Esophagus muscularis mucosa (tissue), 4 donors: ENCODE measurements at regions not wholly inside any gene's neighbourhood (a gene's known extent, or its start where the extent isn't known, plus 50 kb on each side); places are given as distances from the start of the nearest gene placed in this dataset.

Experiments
- DNase-seq: peaks from one replicate; pipeline ENCODE4 v3.0.0-alpha.2; 2017; ENCODE audit errors: extremely low spot score
- H3K27ac ChIP-seq, 4 donors: fragments of 200-600 bp; sonication (generic); replicated peaks in 1 of 4; 1 replicate in 3 of 4; 2 replicates in 1 of 4; pipeline ENCODE4 v1.5.1; 2016 to 2019; ENCODE audit warnings: mild to moderate bottlenecking in 1 of 4
- H3K27me3 ChIP-seq, 4 donors: fragments of 200-600 bp; sonication (generic); one replicate each; pipeline versions ENCODE4 v1.5.1 to v1.6.0; 2016 to 2019
- H3K36me3 ChIP-seq, 4 donors: fragments of 200-600 bp; sonication (generic); one replicate each; pipeline ENCODE4 v1.5.1; 2016 to 2019
- H3K4me1 ChIP-seq, 4 donors: fragments of 200-600 bp; sonication (generic); one replicate each; pipeline ENCODE4 v1.5.1; 2016 to 2019
- H3K4me3 ChIP-seq, 4 donors: fragments of 200-600 bp; sonication (generic); 1 replicate in 2 of 4; 2 replicates in 2 of 4; pipeline ENCODE4 v1.5.1; 2016 to 2019; ENCODE audit warnings: mild to moderate bottlenecking in 4 of 4, moderate library complexity in 1 of 4
- H3K9me3 ChIP-seq, 4 donors: fragments of 200-600 bp; sonication (generic); 1 replicate in 3 of 4; 2 replicates in 1 of 4; pipeline ENCODE4 v1.5.1; 2016 to 2019
- CTCF ChIP-seq, 3 experiments: fragments of 200-600 bp in 2 of 3; fragments of 450-650 bp in 1 of 3; sonication (generic) in 2 of 3; IDR thresholded peaks; one replicate each; pipeline ENCODE4 v1.5.1; 2017 to 2019; ENCODE audit warnings: antibody characterized with exemption in 3 of 3, mild to moderate bottlenecking in 2 of 3, moderate library complexity in 1 of 3
- EP300 ChIP-seq: sonication (generic); formaldehyde crosslinking; IDR thresholded peaks from one replicate; pipeline ENCODE4 v1.6.1; 2017; ENCODE audit warnings: antibody characterized with exemption
- POLR2A ChIP-seq: fragments of 450-650 bp; IDR thresholded peaks from one replicate; pipeline ENCODE4 v1.6.1; 2017; ENCODE audit warnings: antibody characterized with exemption, moderate library complexity, mild to moderate bottlenecking, low read depth
- POLR2AphosphoS5 ChIP-seq, 2 donors: sonication (generic); formaldehyde crosslinking; IDR thresholded peaks; one replicate each; pipeline ENCODE4 v1.6.1; 2017; ENCODE audit warnings: antibody characterized with exemption in 2 of 2
- WGBS: methylation state at CpG from one replicate; pipeline ENCODE4 v1.1.5; 2018; 5-methylcytosine and 5-hydroxymethylcytosine counted together
- intact Hi-C: fragments of 100-400 bp; cut with DNase I; formaldehyde crosslinking; loops from one replicate; pipeline ENCODE4 v1.15.1; 2023

DNA sequence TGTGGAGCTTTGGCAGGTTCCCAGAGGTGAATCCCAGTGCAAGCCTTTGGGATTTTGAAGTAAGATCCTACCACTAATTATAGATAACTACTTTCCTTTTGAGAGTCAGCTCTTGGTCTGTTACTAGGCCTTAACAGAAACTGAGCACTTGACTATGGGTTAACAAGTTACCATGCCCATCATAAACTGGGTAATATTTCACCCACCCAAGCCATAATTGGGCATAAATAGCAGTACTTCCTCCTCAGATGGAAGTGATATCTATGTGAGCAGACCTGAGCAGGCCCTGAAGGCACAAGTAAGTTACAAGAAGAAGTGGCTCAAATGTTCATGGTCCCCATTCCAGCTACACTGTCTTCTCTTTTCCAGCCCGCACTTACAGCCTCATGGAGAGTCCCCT lies 475.9 kb downstream of the LRRIQ3 start:
- DNase-seq: no peak
- Histone ChIP-seq H3K36me3 (no peaks in the 10 kb centered on the region), H3K4me1 (no peaks in the 10 kb centered on the region), H3K4me3 (no peak overlapping the region), H3K27me3 (no peaks in the 10 kb centered on the region), H3K27ac (no peak overlapping the region), H3K9me3 (no peaks in the 10 kb centered on the region)
- intact Hi-C loops: no loop called here
- WGBS: 91% methylated on average over 1 of the region's 1 CpG
- no peak for TF ChIP-seq EP300
- TF ChIP-seq POLR2A: no peak
- TF ChIP-seq CTCF (IDR thresholded peaks at IDR 0.05): no peak
- no peak for TF ChIP-seq POLR2AphosphoS5 (IDR thresholded peaks at IDR 0.05)

- WGBS: 100% methylated on average over 1 of the region's 1 CpG
- intact Hi-C loops: no loop called here
- Histone ChIP-seq H3K9me3 (no peaks in the 10 kb centered on the region), H3K4me1 (no peaks in the 10 kb centered on the region), H3K27ac (no peak overlapping the region), H3K36me3 (no peaks in the 10 kb centered on the region), H3K4me3 (no peak overlapping the region), H3K27me3 (no peaks in the 10 kb centered on the region)
- no peak for TF ChIP-seq POLR2A
- no peak for TF ChIP-seq CTCF (IDR thresholded peaks at IDR 0.05)
- TF ChIP-seq POLR2AphosphoS5 (IDR thresholded peaks at IDR 0.05): no peak
- no peak for TF ChIP-seq EP300
- no peak for DNase-seq
Observed at GRCh38 chr1:73717976-73718375, 480.0 kb downstream of the LRRIQ3 start.

GRCh38 chr1:73711089-73711488 lies 486.9 kb downstream of the LRRIQ3 start:
- no peaks in the 10 kb centered on the region for H3K36me3 ChIP-seq
- H3K27me3 ChIP-seq: no peaks in the 10 kb centered on the region
- H3K4me3 ChIP-seq: no peak overlapping the region
- no peaks in the 10 kb centered on the region for H3K9me3 ChIP-seq
- intact Hi-C loops: no loop called here
- TF ChIP-seq EP300 (no peak), CTCF (IDR thresholded peaks at IDR 0.05) (no peak), POLR2A (no peak), POLR2AphosphoS5 (IDR thresholded peaks at IDR 0.05) (no peak)
- H3K27ac ChIP-seq: no peak overlapping the region
- 83% methylated on average over 1 of the region's 1 CpG for WGBS
- DNase-seq: no peak
- H3K4me1 ChIP-seq: no peaks in the 10 kb centered on the region

DNA sequence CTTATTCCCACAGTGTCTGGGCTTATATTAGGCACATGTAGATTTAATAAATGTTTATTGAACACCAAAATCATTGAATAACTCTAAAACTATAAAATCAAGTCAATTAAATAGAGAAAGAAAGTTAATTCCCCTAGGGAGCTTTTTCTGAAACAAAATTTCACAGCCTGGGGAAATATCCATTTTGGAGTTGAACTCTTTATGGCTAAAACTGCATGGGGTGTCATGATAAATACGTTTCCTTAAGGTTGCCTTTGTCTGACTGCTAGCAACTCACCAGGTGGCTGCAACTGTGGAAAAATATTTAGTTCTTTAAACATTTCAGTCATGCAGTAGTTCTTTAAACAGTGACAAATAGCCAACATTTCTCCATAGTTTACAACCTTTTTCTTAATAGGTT lies 496.1 kb downstream of the LRRIQ3 start:
- intact Hi-C loops: no loop called here
- Histone ChIP-seq H3K36me3 (no peaks in the 10 kb centered on the region), H3K27ac (no peak overlapping the region), H3K9me3 (no peaks in the 10 kb centered on the region), H3K4me1 (no peaks in the 10 kb centered on the region), H3K4me3 (no peak overlapping the region), H3K27me3 (no peaks in the 10 kb centered on the region)
- no peak for DNase-seq
- TF ChIP-seq POLR2A (no peak), CTCF (IDR thresholded peaks at IDR 0.05) (no peak), POLR2AphosphoS5 (IDR thresholded peaks at IDR 0.05) (no peak), EP300 (no peak)
- 33% methylated on average over 1 of the region's 1 CpG for WGBS

DNA sequence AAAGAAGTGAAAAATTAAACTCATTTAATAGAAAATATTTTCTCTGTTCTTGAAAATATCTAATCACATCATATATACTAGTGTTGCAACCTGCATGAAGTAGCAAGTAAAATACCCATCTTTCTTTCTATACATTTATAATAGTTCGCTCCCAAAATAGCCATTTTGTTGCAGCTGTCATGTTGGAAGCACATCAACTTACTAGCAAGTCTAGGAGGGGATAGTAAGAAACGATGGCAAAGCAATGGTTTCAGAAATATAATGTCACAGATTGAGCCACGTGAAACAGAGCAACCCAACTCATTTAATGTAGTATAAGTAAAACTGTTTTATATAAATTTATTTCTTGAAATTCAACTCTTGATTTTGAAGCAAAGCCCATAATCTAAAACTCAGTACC lies 521.8 kb downstream of the LRRIQ3 start:
- Histone ChIP-seq H3K36me3 (no peaks in the 10 kb centered on the region), H3K9me3 (no peaks in the 10 kb centered on the region), H3K27ac (no peak overlapping the region), H3K4me1 (no peaks in the 10 kb centered on the region), H3K4me3 (no peak overlapping the region), H3K27me3 (no peaks in the 10 kb centered on the region)
- TF ChIP-seq POLR2A: no peak
- TF ChIP-seq EP300: no peak
- no peak for TF ChIP-seq POLR2AphosphoS5 (IDR thresholded peaks at IDR 0.05)
- TF ChIP-seq CTCF (IDR thresholded peaks at IDR 0.05): no peak
- WGBS: 70% methylated on average over 3 of the region's 3 CpGs
- intact Hi-C loops: no loop called here
- DNase-seq: no peak
